ENCODE measurements at regions not wholly inside any gene's neighbourhood (a gene's known extent, or its start where the extent isn't known, plus 50 kb on each side); places are given as distances from the start of the nearest gene placed in this dataset.
"Not testable (repeated sequence)": the region's sequence is repeated elsewhere in the genome, so short reads cannot be mapped to it uniquely, and the experiment has no call there.

DNA sequence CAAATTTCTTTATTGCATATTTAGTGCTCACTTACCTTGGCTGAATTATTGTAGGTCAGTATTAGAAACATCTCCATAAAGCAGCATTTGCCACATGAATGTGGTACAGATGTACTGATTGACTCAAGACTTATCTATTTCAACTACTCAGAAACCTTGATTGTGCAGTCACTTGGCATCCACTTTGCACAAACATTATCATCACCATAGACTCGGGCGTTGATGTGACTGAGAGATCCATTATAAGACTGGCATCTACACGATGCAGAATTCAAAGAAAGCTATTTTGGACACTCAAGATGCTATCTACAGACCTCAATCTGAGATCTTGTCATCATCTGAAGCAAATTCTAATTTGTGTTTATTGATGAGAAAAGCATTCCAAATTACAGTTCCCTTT, 102.8 kb upstream of the USP25 start:
- no peak overlapping the region for H2BK120ac ChIP-seq (ENCODE audit: low read depth, low read length)
- H2BK15ac ChIP-seq (ENCODE audit: low read length): no peak overlapping the region
- no peak overlapping the region for H4K91ac ChIP-seq (ENCODE audit: low read depth, low read length, poor library complexity)
- H3K79me1 ChIP-seq (ENCODE audit: low read depth, low read length): no peaks in the 10 kb centered on the region
- no peak overlapping the region for H3K4ac ChIP-seq (ENCODE audit: low read length)
- H2BK5ac ChIP-seq (ENCODE audit: low read length): no peak overlapping the region
- no peak overlapping the region for H3K4me2 ChIP-seq (ENCODE audit: insufficient read depth, low read length, poor library complexity, severe bottlenecking)
- H3K27ac ChIP-seq (replicated peaks; ENCODE audit: low read length): no peak overlapping the region
- WGBS, 2 donors (ENCODE audit: extremely low coverage in 2 of 2, insufficient read length in 2 of 2, insufficient replicate concordance in 1 of 2): no CpG with 5 or more reads among the region's 3 CpGs
- H2AK5ac ChIP-seq (ENCODE audit: low read depth, low read length): no peak overlapping the region
- no peak overlapping the region for H3K14ac ChIP-seq (ENCODE audit: low read length)
- no peak overlapping the region for H3K18ac ChIP-seq (ENCODE audit: low read length)
- no peak overlapping the region for H2AFZ ChIP-seq (ENCODE audit: low read length)
- H3K36me3 ChIP-seq (replicated peaks in 1 of 2; ENCODE audit: control insufficient read depth in 2 of 2, insufficient read depth in 2 of 2, low read length in 2 of 2): no peaks in the 10 kb centered on the region
- no peak overlapping the region for H3K9ac ChIP-seq (ENCODE audit: low read depth, low read length, poor library complexity)
- no peaks in the 10 kb centered on the region for H3K27me3 ChIP-seq (ENCODE audit: control insufficient read depth in 3 of 3, insufficient read depth in 3 of 3, low read depth in 1 of 3, low read length in 3 of 3)
- no peak overlapping the region for H4K8ac ChIP-seq (ENCODE audit: low read depth, low read length)
- DNase-seq (ENCODE audit: low spot score): no peak
- H3K9me3 ChIP-seq (replicated peaks in 1 of 2; ENCODE audit: control insufficient read depth in 2 of 2, insufficient read depth in 1 of 2, low read depth in 1 of 2, low read length in 2 of 2): no peaks in the 10 kb centered on the region
- no peak overlapping the region for H2BK12ac ChIP-seq (ENCODE audit: low read length)
- H3K4me1 ChIP-seq (ENCODE audit: control insufficient read depth in 2 of 2, insufficient read depth in 1 of 2, low read depth in 1 of 2, low read length in 2 of 2): no peaks in the 10 kb centered on the region
- H3K23ac ChIP-seq (ENCODE audit: low read depth, low read length, poor library complexity): no peak overlapping the region
- H3K4me3 ChIP-seq (ENCODE audit: low read length in 2 of 2): no peak overlapping the region

DNA sequence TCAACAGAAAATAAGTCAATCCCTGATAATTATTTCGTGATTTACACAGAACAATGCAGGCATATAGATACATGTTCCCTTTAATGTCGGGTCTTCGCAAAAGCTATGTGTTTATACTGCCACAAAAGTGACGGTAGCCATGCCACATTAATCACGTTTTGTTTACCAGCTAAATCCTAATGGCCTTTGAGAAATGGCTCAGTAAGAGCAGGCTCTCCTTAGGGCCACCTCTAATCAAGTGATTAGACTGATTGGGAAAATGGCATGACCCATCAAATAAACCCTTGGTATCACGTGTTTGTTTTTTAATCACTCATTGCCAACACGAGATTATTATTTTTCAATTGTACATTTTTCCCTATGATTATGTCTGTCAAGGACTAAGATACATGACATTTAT, 102.0 kb upstream of the USP25 start:
- H3K4me1 ChIP-seq (ENCODE audit: control insufficient read depth in 2 of 2, insufficient read depth in 1 of 2, low read depth in 1 of 2, low read length in 2 of 2): no peaks in the 10 kb centered on the region
- no peaks in the 10 kb centered on the region for H3K27me3 ChIP-seq (ENCODE audit: control insufficient read depth in 3 of 3, insufficient read depth in 3 of 3, low read depth in 1 of 3, low read length in 3 of 3)
- no peaks in the 10 kb centered on the region for H3K9me3 ChIP-seq (replicated peaks in 1 of 2; ENCODE audit: control insufficient read depth in 2 of 2, insufficient read depth in 1 of 2, low read depth in 1 of 2, low read length in 2 of 2)
- no peaks in the 10 kb centered on the region for H3K79me1 ChIP-seq (ENCODE audit: low read depth, low read length)
- H3K36me3 ChIP-seq (replicated peaks in 1 of 2; ENCODE audit: control insufficient read depth in 2 of 2, insufficient read depth in 2 of 2, low read length in 2 of 2): no peaks in the 10 kb centered on the region
- H2BK5ac ChIP-seq (ENCODE audit: low read length): no peak overlapping the region
- no peak overlapping the region for H3K23ac ChIP-seq (ENCODE audit: low read depth, low read length, poor library complexity)
- H3K4me3 ChIP-seq (ENCODE audit: low read length in 2 of 2): no peak overlapping the region
- no peak overlapping the region for H3K27ac ChIP-seq (replicated peaks; ENCODE audit: low read length)
- WGBS, 2 donors (ENCODE audit: extremely low coverage in 2 of 2, insufficient read length in 2 of 2, insufficient replicate concordance in 1 of 2): no CpG with 5 or more reads among the region's 7 CpGs
- no peak overlapping the region for H4K8ac ChIP-seq (ENCODE audit: low read depth, low read length)
- DNase-seq (ENCODE audit: low spot score): no peak
- H3K9ac ChIP-seq (ENCODE audit: low read depth, low read length, poor library complexity): no peak overlapping the region
- H4K91ac ChIP-seq (ENCODE audit: low read depth, low read length, poor library complexity): no peak overlapping the region
- no peak overlapping the region for H2BK120ac ChIP-seq (ENCODE audit: low read depth, low read length)
- H2BK15ac ChIP-seq (ENCODE audit: low read length): no peak overlapping the region
- H3K18ac ChIP-seq (ENCODE audit: low read length): no peak overlapping the region
- H2AK5ac ChIP-seq (ENCODE audit: low read depth, low read length): no peak overlapping the region
- no peak overlapping the region for H3K14ac ChIP-seq (ENCODE audit: low read length)
- H2AFZ ChIP-seq (ENCODE audit: low read length): no peak overlapping the region
- H3K4ac ChIP-seq (ENCODE audit: low read length): no peak overlapping the region
- no peak overlapping the region for H3K4me2 ChIP-seq (ENCODE audit: insufficient read depth, low read length, poor library complexity, severe bottlenecking)
- no peak overlapping the region for H2BK12ac ChIP-seq (ENCODE audit: low read length)

DNA sequence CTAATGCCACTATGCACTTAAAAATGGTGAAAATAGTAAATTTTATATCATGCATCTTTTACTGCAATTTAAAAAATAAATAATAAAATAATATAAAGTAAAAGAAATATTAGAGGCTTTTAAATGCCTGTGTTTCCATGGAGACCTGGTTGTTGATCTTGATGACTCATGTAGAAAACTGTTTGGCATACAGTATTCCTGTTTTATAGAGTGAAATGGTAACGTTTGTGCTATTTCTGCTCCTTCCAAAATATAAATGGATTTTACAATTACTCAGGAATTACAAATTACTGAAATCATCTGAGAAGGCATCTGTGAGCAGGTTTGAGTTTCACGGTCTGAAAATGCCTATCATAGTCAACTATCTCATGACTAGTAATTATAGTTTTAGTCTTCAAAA, 98.4 kb upstream of the USP25 start:
- H3K14ac ChIP-seq (ENCODE audit: low read length): no peak overlapping the region
- no peak overlapping the region for H2AK5ac ChIP-seq (ENCODE audit: low read depth, low read length)
- H2BK15ac ChIP-seq (ENCODE audit: low read length): no peak overlapping the region
- no peak overlapping the region for H3K23ac ChIP-seq (ENCODE audit: low read depth, low read length, poor library complexity)
- H4K8ac ChIP-seq (ENCODE audit: low read depth, low read length): no peak overlapping the region
- H2BK12ac ChIP-seq (ENCODE audit: low read length): no peak overlapping the region
- no peak overlapping the region for H4K91ac ChIP-seq (ENCODE audit: low read depth, low read length, poor library complexity)
- H3K36me3 ChIP-seq (replicated peaks in 1 of 2; ENCODE audit: control insufficient read depth in 2 of 2, insufficient read depth in 2 of 2, low read length in 2 of 2): no peaks in the 10 kb centered on the region
- DNase-seq (ENCODE audit: low spot score): no peak
- H2BK120ac ChIP-seq (ENCODE audit: low read depth, low read length): no peak overlapping the region
- H3K4me3 ChIP-seq (ENCODE audit: low read length in 2 of 2): no peak overlapping the region
- H3K79me1 ChIP-seq (ENCODE audit: low read depth, low read length): no peaks in the 10 kb centered on the region
- H3K9me3 ChIP-seq (replicated peaks in 1 of 2; ENCODE audit: control insufficient read depth in 2 of 2, insufficient read depth in 1 of 2, low read depth in 1 of 2, low read length in 2 of 2): no peaks in the 10 kb centered on the region
- no peaks in the 10 kb centered on the region for H3K4me1 ChIP-seq (ENCODE audit: control insufficient read depth in 2 of 2, insufficient read depth in 1 of 2, low read depth in 1 of 2, low read length in 2 of 2)
- H3K18ac ChIP-seq (ENCODE audit: low read length): no peak overlapping the region
- H3K27me3 ChIP-seq (ENCODE audit: control insufficient read depth in 3 of 3, insufficient read depth in 3 of 3, low read depth in 1 of 3, low read length in 3 of 3): no peaks in the 10 kb centered on the region
- no peak overlapping the region for H3K4me2 ChIP-seq (ENCODE audit: insufficient read depth, low read length, poor library complexity, severe bottlenecking)
- no peak overlapping the region for H2AFZ ChIP-seq (ENCODE audit: low read length)
- H3K4ac ChIP-seq (ENCODE audit: low read length): no peak overlapping the region
- no peak overlapping the region for H2BK5ac ChIP-seq (ENCODE audit: low read length)
- H3K27ac ChIP-seq (replicated peaks; ENCODE audit: low read length): no peak overlapping the region
- no CpG with 5 or more reads among the region's 2 CpGs for WGBS, 2 donors (ENCODE audit: extremely low coverage in 2 of 2, insufficient read length in 2 of 2, insufficient replicate concordance in 1 of 2)
- H3K9ac ChIP-seq (ENCODE audit: low read depth, low read length, poor library complexity): no peak overlapping the region

DNA sequence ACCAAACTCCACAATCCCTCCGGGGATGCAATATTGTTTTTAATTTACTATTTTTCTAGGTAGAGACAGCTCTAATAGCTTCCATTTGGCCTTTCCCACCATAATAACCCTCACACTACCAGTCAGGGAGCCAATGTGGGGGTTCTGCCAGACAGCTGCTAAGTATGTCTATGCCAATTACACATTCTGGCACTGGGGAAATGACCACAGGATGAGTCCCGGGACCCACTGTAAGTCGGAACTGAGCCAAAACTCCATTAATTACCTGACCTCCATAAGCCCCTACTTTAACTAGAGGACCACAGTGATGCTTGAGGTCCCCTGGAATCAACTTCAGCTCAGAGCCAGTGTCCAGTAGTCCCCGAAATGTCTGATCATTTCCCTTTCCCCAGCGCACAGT, 95.2 kb upstream of the USP25 start:
- H2BK120ac ChIP-seq (ENCODE audit: low read depth, low read length); H3K9me3 ChIP-seq (replicated peaks in 1 of 2; ENCODE audit: control insufficient read depth in 2 of 2, insufficient read depth in 1 of 2, low read depth in 1 of 2, low read length in 2 of 2); H3K14ac ChIP-seq (ENCODE audit: low read length); H4K91ac ChIP-seq (ENCODE audit: low read depth, low read length, poor library complexity); H3K23ac ChIP-seq (ENCODE audit: low read depth, low read length, poor library complexity); DNase-seq (ENCODE audit: low spot score); H3K9ac ChIP-seq (ENCODE audit: low read depth, low read length, poor library complexity); H3K27me3 ChIP-seq (ENCODE audit: control insufficient read depth in 3 of 3, insufficient read depth in 3 of 3, low read depth in 1 of 3, low read length in 3 of 3); H3K4me1 ChIP-seq (ENCODE audit: control insufficient read depth in 2 of 2, insufficient read depth in 1 of 2, low read depth in 1 of 2, low read length in 2 of 2); H3K27ac ChIP-seq (replicated peaks; ENCODE audit: low read length); H2AFZ ChIP-seq (ENCODE audit: low read length); H3K36me3 ChIP-seq (replicated peaks in 1 of 2; ENCODE audit: control insufficient read depth in 2 of 2, insufficient read depth in 2 of 2, low read length in 2 of 2); H3K4me3 ChIP-seq (ENCODE audit: low read length in 2 of 2); H2BK5ac ChIP-seq (ENCODE audit: low read length); H2AK5ac ChIP-seq (ENCODE audit: low read depth, low read length); H3K79me1 ChIP-seq (ENCODE audit: low read depth, low read length); H3K4me2 ChIP-seq (ENCODE audit: insufficient read depth, low read length, poor library complexity, severe bottlenecking); H3K4ac ChIP-seq (ENCODE audit: low read length); H4K8ac ChIP-seq (ENCODE audit: low read depth, low read length); H2BK15ac ChIP-seq (ENCODE audit: low read length); H3K18ac ChIP-seq (ENCODE audit: low read length); H2BK12ac ChIP-seq (ENCODE audit: low read length): not testable (repeated sequence)
- WGBS, 2 donors (ENCODE audit: extremely low coverage in 2 of 2, insufficient read length in 2 of 2, insufficient replicate concordance in 1 of 2): no CpG with 5 or more reads among the region's 5 CpGs
